GM21515 (cell line): ENCODE measurements at regions not wholly inside any gene's neighbourhood (a gene's known extent, or its start where the extent isn't known, plus 50 kb on each side); places are given as distances from the start of the nearest gene placed in this dataset.
"Not testable (repeated sequence)": the region's sequence is repeated elsewhere in the genome, so short reads cannot be mapped to it uniquely, and the experiment has no call there.

Source experiments
- ATAC-seq: cut with Tn5 transposase; IDR thresholded peaks from one replicate; pipeline ENCODE4 v1.9.1; 2021; ENCODE audit not compliant: unreplicated experiment

GRCh38 chr6:4274382-4275082, 139.2 kb upstream of the ECI2 start:
- no peak for ATAC-seq

DNA sequence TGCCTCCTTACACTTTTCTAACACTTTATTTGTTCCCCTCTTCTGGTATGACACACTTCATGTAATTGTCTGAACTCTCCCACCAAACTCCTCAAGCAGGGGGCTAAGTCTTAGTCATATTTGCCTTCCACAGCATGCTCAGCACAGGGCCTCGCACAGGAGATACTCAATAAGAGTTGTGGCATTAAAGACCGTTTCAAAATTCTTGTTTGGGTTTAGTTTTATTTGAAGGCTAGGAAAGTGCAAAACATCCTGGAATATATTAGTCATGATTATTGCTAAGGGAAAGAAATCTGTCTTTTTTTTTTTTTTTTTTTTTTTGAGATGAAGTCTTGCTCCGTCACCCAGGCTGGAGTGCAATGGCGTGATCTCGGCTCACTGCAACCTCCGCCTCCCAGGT, 137.6 kb upstream of the ECI2 start:
- no peak for ATAC-seq

DNA sequence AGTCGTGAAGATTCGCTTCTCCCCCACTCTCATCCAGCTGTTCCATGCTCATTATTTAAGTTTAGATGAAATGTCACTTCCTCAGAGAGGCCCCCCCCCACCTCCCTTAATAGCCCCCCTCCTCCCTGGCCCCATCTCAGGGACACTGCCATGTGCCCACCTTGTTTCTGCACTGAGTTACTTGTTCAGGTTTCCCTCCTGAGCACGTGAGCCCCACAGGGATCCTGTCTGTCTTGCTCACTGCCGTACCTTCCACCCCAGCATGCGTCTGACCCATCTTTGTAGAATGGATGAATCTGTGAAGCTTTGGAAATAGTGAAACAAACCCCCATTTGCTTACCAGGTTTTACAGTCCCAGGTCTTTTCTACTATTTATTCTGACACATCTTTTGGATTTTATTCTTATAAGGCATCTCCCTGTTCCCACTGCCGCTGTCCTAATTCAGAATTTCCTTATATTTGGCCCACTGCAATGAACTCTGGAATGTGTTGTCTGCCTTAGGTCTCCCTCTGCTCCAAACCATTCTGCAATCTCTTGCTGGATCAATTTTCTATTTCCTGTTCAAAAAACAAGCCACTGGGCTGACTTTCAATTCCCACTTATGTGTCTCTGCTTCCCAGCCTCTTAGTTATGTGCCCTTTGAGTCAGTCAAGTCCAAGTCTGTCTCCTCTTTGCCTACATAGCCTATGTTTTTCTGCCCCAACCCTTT, 136.5 kb upstream of the ECI2 start:
- no peak for ATAC-seq

DNA sequence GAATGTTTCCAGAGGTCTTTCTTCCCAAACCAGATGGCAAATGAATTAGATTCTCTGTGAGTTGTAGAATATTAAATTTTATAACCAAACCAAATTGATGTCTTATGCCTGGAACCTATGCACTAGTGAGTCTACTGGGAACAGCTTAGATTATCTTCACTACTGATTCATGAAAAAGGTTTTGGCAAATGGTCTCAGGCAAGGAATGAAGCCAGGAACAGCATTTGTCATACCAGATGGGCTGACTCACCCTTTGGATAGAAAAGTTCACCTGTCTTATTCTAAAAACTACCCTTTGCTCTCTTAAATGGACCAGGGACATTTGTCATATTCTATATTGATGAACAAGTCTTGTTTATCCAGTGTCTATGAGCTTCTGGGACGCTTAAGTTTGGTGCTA, 135.4 kb upstream of the ECI2 start:
- ATAC-seq = no peak

GRCh38 chr6:4270001-4270400, 134.6 kb upstream of the ECI2 start:
- no peak for ATAC-seq

DNA sequence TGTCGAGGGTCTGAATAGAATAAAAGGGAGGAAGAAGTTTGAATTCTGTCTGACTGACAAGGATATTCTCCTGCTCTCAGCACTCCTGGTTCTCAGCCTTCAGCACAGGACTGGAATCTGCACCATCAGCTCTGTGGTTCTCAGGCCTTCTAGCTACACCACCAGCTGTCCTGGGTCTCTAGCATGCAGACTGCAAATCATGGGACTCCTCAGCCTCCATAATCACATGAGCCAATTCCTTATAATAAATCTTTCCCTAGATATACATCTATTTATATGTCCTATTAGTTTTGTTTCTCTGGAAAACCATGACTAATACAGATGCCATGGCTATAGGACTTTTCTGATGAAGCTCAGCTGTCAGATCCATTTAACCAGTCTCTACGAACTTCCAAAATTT, 132.8 kb upstream of the ECI2 start:
- no peak for ATAC-seq

GRCh38 chr6:4265740-4266139, 130.4 kb upstream of the ECI2 start:
- no peak for ATAC-seq

GRCh38 chr6:4264601-4265000, 129.2 kb upstream of the ECI2 start:
- ATAC-seq = no peak

- ATAC-seq = no peak
Measured at GRCh38 chr6:4264081-4264480, 128.7 kb upstream of the ECI2 start.

DNA sequence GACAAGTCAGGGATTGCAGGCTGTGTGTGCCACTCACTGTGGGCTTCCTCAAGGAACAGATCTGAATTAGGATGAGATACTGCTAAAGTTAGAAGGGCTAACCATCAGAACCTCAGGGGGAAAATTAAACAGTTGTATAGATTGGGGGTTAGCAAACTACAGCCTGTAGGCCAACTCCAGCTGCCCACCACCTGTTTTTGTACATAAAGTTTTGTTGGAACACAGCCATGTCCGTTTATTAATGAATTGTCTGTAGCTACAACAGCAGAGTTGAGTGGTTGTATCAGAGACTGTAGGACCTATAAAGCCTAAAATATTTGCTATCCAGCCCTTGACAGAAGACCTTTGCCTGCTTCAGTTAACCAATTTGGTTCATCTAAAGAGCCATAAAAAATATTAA, 127.2 kb upstream of the ECI2 start:
- ATAC-seq = no peak

DNA sequence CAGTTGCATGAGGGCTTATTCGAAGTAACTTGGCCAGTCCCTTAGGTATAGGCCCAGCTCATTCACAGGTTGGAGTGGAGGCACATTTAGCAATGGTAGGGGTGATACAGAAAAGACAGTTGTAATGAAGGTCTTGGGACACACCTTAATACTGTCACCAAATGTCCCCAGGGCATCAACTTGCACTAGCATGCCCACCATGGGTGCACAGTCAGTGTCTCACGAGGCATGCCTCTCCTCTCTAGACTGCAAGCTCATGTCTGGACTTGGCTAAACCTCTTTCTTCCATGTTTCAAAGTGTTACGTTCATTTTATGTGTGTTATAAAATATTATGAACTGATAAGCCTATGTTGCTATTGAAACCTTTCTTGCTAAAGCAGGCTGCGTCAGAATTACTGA, 124.0 kb upstream of the ECI2 start:
- no peak for ATAC-seq

- ATAC-seq = no peak
Measured at GRCh38 chr6:4258733-4259132, 123.4 kb upstream of the ECI2 start.

GRCh38 chr6:4256969-4257368, 121.6 kb upstream of the ECI2 start:
- ATAC-seq = no peak

DNA sequence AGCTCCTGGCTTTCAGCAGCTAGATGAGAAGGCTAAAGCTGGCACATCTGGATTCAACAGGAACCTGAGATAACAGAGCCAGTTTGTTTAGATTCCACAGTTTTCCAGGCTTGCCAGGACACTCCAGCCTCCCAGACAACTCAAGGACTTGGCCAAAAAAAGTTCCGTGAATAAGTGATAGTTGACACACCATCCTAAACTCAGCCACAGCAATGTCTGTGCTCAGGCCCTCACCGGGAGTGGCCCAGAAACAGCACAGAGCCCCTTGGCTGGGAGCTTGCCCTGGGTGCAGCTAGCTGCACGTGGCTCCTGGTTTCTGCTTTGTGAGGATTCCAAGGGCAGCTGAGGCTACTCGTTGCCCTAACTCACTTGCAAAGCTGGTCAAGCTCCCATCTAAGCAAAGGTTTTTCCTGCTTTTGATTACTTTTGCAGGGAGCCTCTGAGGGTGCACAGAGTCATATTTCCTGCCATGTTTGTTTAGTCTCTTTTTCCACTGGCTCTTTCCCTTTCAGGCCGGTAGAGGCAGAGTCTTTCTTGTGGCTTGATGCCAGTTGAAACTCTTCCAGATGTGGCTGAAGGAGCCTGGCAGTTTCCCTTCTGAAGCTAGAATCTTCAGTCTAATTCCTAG, 118.3 kb upstream of the ECI2 start:
- no peak for ATAC-seq

GRCh38 chr6:4252445-4252844, 117.1 kb upstream of the ECI2 start:
- not testable (repeated sequence) for ATAC-seq

GRCh38 chr6:4250645-4251044, 115.3 kb upstream of the ECI2 start:
- no peak for ATAC-seq

- ATAC-seq = not testable (repeated sequence)
Measured at GRCh38 chr6:4243832-4244231, 108.5 kb upstream of the ECI2 start.

GRCh38 chr6:4243237-4243636, 107.9 kb upstream of the ECI2 start:
- ATAC-seq = no peak

DNA sequence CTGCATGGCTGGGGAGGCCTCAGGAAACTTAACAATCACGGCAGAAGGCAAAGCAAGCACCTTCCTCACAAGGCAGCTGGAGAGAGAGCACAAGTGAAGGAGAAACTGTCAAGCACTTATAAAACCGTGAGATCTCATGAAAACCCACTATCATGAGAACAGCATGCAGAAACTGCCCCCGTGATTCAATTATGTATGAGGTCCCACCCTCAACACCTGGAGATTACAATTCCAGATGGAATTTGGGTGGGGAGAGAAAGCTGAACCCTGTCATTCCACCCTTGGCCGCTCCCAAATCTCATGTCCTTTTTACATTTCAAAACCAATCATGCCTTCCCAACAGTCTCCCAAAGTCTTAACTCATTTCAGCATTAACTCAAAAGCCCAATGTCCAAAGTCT, 107.2 kb upstream of the ECI2 start:
- no peak for ATAC-seq

DNA sequence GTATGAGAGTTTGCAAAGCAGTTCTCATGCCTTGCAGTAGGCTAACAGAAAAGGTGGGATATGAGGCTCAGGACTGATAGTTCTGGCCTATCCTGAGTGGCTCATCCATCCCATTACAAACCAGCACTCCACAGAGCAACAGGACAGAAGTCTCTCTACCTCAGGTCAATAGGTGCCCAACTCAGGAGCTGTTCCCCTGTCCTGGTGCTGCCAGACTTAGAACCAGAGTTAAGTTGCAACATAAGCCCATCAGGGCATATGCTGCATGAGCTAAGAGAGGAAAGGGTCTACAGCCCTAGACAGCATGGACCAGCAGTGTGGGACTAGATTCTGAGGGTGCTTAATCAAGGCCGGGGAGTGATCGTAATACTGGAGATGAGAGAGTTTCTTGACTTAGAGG, 104.8 kb upstream of the ECI2 start:
- no peak for ATAC-seq

- no peak for ATAC-seq
Measured at GRCh38 chr6:4225161-4225872, 89.9 kb upstream of the ECI2 start.
